ENCODE measurements at regions not wholly inside any gene's neighbourhood (a gene's known extent, or its start where the extent isn't known, plus 50 kb on each side); places are given as distances from the start of the nearest gene placed in this dataset.

- 50% methylated on average over 2 of the region's 2 CpGs for WGBS (ENCODE audit: insufficient coverage, insufficient replicate concordance, low lambda C conversion rate, missing lambda C conversion rate)
- POLR2A ChIA-PET: interaction anchor here (0.7 kb wide), 1 partner anchor 137 kb away, joined by 3 read pairs; no protein-coding TSS in a partner anchor
- CTCF ChIA-PET: interaction anchor here (0.9 to 5.9 kb wide), 11 partner anchors 9 to 162 kb away, joined by 3 to 63 read pairs (median 5); no protein-coding TSS in a partner anchor
These were observed 140.3 kb upstream of the CXCL13 start for GRCh38 chr4:77465271-77465670.

More at GRCh38 chr4:77465271-77465670, 140.3 kb upstream of the CXCL13 start:
- intact Hi-C loops (cut with micrococcal nuclease; ENCODE audit: unreplicated experiment): loop anchor here (5.0 kb wide), 2 partner anchors 137 to 152 kb away; no protein-coding TSS in a partner anchor
- SMC1A ChIA-PET (ENCODE audit: uncharacterized antibody, unreplicated experiment): interaction anchor here (0.9 to 3.4 kb wide), 6 partner anchors 9 to 154 kb away, joined by 3 to 25 read pairs (median 6); no protein-coding TSS in a partner anchor
- no peak overlapping the region for H3K27ac ChIP-seq (ENCODE audit: control insufficient read depth, insufficient read depth)
- TF ChIP-seq, protein P1, sequence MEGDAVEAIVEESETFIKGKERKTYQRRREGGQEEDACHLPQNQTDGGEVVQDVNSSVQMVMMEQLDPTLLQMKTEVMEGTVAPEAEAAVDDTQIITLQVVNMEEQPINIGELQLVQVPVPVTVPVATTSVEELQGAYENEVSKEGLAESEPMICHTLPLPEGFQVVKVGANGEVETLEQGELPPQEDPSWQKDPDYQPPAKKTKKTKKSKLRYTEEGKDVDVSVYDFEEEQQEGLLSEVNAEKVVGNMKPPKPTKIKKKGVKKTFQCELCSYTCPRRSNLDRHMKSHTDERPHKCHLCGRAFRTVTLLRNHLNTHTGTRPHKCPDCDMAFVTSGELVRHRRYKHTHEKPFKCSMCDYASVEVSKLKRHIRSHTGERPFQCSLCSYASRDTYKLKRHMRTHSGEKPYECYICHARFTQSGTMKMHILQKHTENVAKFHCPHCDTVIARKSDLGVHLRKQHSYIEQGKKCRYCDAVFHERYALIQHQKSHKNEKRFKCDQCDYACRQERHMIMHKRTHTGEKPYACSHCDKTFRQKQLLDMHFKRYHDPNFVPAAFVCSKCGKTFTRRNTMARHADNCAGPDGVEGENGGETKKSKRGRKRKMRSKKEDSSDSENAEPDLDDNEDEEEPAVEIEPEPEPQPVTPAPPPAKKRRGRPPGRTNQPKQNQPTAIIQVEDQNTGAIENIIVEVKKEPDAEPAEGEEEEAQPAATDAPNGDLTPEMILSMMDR (IDR thresholded peaks at IDR 0.05 in 2 of 3, conservative IDR thresholded peaks at IDR 0.05 in 1 of 3; ENCODE audit: control insufficient read depth in 2 of 3, extremely low read depth in 1 of 3, insufficient read depth in 1 of 3, low read depth in 3 of 3, low read length in 3 of 3): peak in 2 of 3 experiments; percentile 28 to 36; a peak in 3 of 6 replicates
- TF ChIP-seq RAD21 (IDR thresholded peaks at IDR 0.05; ENCODE audit: insufficient read depth, low read depth, low read length) (peak; percentile 55), PAX8 (IDR thresholded peaks at IDR 0.05) (no peak), SMC3 (IDR thresholded peaks at IDR 0.05; ENCODE audit: borderline replicate concordance, low read length) (peak; percentile 38; the same call in 1 of the 2 replicates), IRF5 (IDR thresholded peaks at IDR 0.05; ENCODE audit: borderline replicate concordance) (no peak), BACH1 (IDR thresholded peaks at IDR 0.05; ENCODE audit: borderline replicate concordance) (no peak), NR2C2 (IDR thresholded peaks at IDR 0.05; ENCODE audit: borderline replicate concordance, control insufficient read depth, insufficient read length, low read depth) (no peak), CHD2 (IDR thresholded peaks at IDR 0.05; ENCODE audit: borderline replicate concordance, low read depth, low read length) (no peak), BCL3 (IDR thresholded peaks at IDR 0.05; ENCODE audit: borderline replicate concordance, insufficient read depth, low read depth, low read length, poor library complexity, severe bottlenecking) (no peak), CBFB (IDR thresholded peaks at IDR 0.05; ENCODE audit: low read depth) (no peak)
- TF ChIP-seq, protein P2, sequence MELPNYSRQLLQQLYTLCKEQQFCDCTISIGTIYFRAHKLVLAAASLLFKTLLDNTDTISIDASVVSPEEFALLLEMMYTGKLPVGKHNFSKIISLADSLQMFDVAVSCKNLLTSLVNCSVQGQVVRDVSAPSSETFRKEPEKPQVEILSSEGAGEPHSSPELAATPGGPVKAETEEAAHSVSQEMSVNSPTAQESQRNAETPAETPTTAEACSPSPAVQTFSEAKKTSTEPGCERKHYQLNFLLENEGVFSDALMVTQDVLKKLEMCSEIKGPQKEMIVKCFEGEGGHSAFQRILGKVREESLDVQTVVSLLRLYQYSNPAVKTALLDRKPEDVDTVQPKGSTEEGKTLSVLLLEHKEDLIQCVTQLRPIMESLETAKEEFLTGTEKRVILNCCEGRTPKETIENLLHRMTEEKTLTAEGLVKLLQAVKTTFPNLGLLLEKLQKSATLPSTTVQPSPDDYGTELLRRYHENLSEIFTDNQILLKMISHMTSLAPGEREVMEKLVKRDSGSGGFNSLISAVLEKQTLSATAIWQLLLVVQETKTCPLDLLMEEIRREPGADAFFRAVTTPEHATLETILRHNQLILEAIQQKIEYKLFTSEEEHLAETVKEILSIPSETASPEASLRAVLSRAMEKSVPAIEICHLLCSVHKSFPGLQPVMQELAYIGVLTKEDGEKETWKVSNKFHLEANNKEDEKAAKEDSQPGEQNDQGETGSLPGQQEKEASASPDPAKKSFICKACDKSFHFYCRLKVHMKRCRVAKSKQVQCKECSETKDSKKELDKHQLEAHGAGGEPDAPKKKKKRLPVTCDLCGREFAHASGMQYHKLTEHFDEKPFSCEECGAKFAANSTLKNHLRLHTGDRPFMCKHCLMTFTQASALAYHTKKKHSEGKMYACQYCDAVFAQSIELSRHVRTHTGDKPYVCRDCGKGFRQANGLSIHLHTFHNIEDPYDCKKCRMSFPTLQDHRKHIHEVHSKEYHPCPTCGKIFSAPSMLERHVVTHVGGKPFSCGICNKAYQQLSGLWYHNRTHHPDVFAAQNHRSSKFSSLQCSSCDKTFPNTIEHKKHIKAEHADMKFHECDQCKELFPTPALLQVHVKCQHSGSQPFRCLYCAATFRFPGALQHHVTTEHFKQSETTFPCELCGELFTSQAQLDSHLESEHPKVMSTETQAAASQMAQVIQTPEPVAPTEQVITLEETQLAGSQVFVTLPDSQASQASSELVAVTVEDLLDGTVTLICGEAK (IDR thresholded peaks at IDR 0.05; ENCODE audit: borderline replicate concordance): no peak
- no peak for DNase-seq (ENCODE audit: low read depth, low spot score)
- no peaks in the 10 kb centered on the region for H3K36me3 ChIP-seq (ENCODE audit: control insufficient read depth in 2 of 2, insufficient read depth in 2 of 2, low read length in 1 of 2)
- H2AFZ ChIP-seq (ENCODE audit: control insufficient read depth, low read depth, low read length): no peak overlapping the region
- H3K4me3 ChIP-seq: no peak overlapping the region
- H3K9me3 ChIP-seq (replicated peaks; ENCODE audit: control insufficient read depth, insufficient read depth, low read length): no peaks in the 10 kb centered on the region; the same call in 2 of the 3 replicates
- no peaks in the 10 kb centered on the region for H3K79me2 ChIP-seq (ENCODE audit: control insufficient read depth, insufficient read depth, low read length)
- H3K4me2 ChIP-seq (ENCODE audit: control insufficient read depth, insufficient read depth): no peak overlapping the region
- no peaks in the 10 kb centered on the region for H3K4me1 ChIP-seq (ENCODE audit: control insufficient read depth, insufficient read depth, low read length)
- in situ Hi-C loops (cut with MboI): no loop called here
- ATAC-seq: no peak
- H4K20me1 ChIP-seq (ENCODE audit: control insufficient read depth, insufficient read depth): no peaks in the 10 kb centered on the region
- no peak for FAIRE-seq
- H3K9ac ChIP-seq (ENCODE audit: control insufficient read depth, insufficient read depth, low read length): no peak overlapping the region
- no TSS peak for BruUV-seq (replicated peaks)
- H3K27me3 ChIP-seq (replicated peaks in 1 of 2; ENCODE audit: control insufficient read depth in 2 of 2, insufficient read depth in 2 of 2, low read length in 1 of 2): no peaks in the 10 kb centered on the region
- RAD21 ChIA-PET (ENCODE audit: unreplicated experiment): interaction anchor here (0.8 to 2.1 kb wide), 4 partner anchors 76 to 145 kb away, joined by 3 to 15 read pairs (median 4); no protein-coding TSS in a partner anchor

All from GM12878 (cell line).